Esophagus muscularis mucosa (tissue), 4 donors: ENCODE measurements at regions not wholly inside any gene's neighbourhood (a gene's known extent, or its start where the extent isn't known, plus 50 kb on each side); places are given as distances from the start of the nearest gene placed in this dataset.

Experiments
- DNase-seq: peaks from one replicate; pipeline ENCODE4 v3.0.0-alpha.2; 2017; ENCODE audit errors: extremely low spot score
- H3K27ac ChIP-seq, 4 donors: fragments of 200-600 bp; sonication (generic); replicated peaks in 1 of 4; 1 replicate in 3 of 4; 2 replicates in 1 of 4; pipeline ENCODE4 v1.5.1; 2016 to 2019; ENCODE audit warnings: mild to moderate bottlenecking in 1 of 4
- H3K27me3 ChIP-seq, 4 donors: fragments of 200-600 bp; sonication (generic); one replicate each; pipeline versions ENCODE4 v1.5.1 to v1.6.0; 2016 to 2019
- H3K36me3 ChIP-seq, 4 donors: fragments of 200-600 bp; sonication (generic); one replicate each; pipeline ENCODE4 v1.5.1; 2016 to 2019
- H3K4me1 ChIP-seq, 4 donors: fragments of 200-600 bp; sonication (generic); one replicate each; pipeline ENCODE4 v1.5.1; 2016 to 2019
- H3K4me3 ChIP-seq, 4 donors: fragments of 200-600 bp; sonication (generic); 1 replicate in 2 of 4; 2 replicates in 2 of 4; pipeline ENCODE4 v1.5.1; 2016 to 2019; ENCODE audit warnings: mild to moderate bottlenecking in 4 of 4, moderate library complexity in 1 of 4
- H3K9me3 ChIP-seq, 4 donors: fragments of 200-600 bp; sonication (generic); 1 replicate in 3 of 4; 2 replicates in 1 of 4; pipeline ENCODE4 v1.5.1; 2016 to 2019
- EP300 ChIP-seq: sonication (generic); formaldehyde crosslinking; IDR thresholded peaks from one replicate; pipeline ENCODE4 v1.6.1; 2017; ENCODE audit warnings: antibody characterized with exemption
- POLR2A ChIP-seq: fragments of 450-650 bp; IDR thresholded peaks from one replicate; pipeline ENCODE4 v1.6.1; 2017; ENCODE audit warnings: antibody characterized with exemption, moderate library complexity, mild to moderate bottlenecking, low read depth
- POLR2AphosphoS5 ChIP-seq, 2 donors: sonication (generic); formaldehyde crosslinking; IDR thresholded peaks; one replicate each; pipeline ENCODE4 v1.6.1; 2017; ENCODE audit warnings: antibody characterized with exemption in 2 of 2
- WGBS: methylation state at CpG from one replicate; pipeline ENCODE4 v1.1.5; 2018; 5-methylcytosine and 5-hydroxymethylcytosine counted together
- intact Hi-C: fragments of 100-400 bp; cut with DNase I; formaldehyde crosslinking; loops from one replicate; pipeline ENCODE4 v1.15.1; 2023
- TF ChIP-seq, protein P1 (sequence below), 3 experiments: fragments of 200-600 bp in 2 of 3; fragments of 450-650 bp in 1 of 3; sonication (generic) in 2 of 3; IDR thresholded peaks; one replicate each; pipeline ENCODE4 v1.5.1; 2017 to 2019; ENCODE audit warnings: antibody characterized with exemption in 3 of 3, mild to moderate bottlenecking in 2 of 3, moderate library complexity in 1 of 3

DNA sequence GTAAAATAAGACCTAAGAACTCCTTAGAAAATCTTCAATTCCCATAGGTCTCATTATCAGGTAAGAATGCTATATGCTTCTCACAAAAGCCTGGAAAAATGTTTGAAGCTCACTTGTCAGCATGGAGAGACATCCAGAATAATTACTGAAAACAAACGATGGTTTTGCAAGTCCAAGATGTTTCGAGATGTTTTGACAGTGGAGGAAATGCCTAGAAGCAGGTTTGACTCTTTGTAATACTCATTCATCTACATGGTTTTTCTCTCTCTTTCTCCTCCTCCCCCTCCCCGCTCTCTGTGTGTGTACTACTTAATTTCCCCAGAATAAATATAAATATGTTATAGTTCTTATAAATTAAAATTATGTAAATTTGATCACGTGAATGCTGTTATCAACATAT lies 131.9 kb upstream of the NR3C2 start:
- H3K27me3 ChIP-seq: no peaks in the 10 kb centered on the region
- H3K4me3 ChIP-seq: no peak overlapping the region
- H3K9me3 ChIP-seq: peaks cover 0 to 15% (median 2%) of the 10 kb centered on the region in 4 donors
- no peak for TF ChIP-seq POLR2AphosphoS5 (IDR thresholded peaks at IDR 0.05)
- no peak for TF ChIP-seq EP300
- TF ChIP-seq, protein P1, sequence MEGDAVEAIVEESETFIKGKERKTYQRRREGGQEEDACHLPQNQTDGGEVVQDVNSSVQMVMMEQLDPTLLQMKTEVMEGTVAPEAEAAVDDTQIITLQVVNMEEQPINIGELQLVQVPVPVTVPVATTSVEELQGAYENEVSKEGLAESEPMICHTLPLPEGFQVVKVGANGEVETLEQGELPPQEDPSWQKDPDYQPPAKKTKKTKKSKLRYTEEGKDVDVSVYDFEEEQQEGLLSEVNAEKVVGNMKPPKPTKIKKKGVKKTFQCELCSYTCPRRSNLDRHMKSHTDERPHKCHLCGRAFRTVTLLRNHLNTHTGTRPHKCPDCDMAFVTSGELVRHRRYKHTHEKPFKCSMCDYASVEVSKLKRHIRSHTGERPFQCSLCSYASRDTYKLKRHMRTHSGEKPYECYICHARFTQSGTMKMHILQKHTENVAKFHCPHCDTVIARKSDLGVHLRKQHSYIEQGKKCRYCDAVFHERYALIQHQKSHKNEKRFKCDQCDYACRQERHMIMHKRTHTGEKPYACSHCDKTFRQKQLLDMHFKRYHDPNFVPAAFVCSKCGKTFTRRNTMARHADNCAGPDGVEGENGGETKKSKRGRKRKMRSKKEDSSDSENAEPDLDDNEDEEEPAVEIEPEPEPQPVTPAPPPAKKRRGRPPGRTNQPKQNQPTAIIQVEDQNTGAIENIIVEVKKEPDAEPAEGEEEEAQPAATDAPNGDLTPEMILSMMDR (IDR thresholded peaks at IDR 0.05): no peak
- no peak for TF ChIP-seq POLR2A
- no peaks in the 10 kb centered on the region for H3K36me3 ChIP-seq
- H3K4me1 ChIP-seq: no peaks in the 10 kb centered on the region
- intact Hi-C loops: no loop called here
- WGBS: 73% methylated on average over 4 of the region's 4 CpGs
- DNase-seq: no peak
- H3K27ac ChIP-seq: no peak overlapping the region

DNA sequence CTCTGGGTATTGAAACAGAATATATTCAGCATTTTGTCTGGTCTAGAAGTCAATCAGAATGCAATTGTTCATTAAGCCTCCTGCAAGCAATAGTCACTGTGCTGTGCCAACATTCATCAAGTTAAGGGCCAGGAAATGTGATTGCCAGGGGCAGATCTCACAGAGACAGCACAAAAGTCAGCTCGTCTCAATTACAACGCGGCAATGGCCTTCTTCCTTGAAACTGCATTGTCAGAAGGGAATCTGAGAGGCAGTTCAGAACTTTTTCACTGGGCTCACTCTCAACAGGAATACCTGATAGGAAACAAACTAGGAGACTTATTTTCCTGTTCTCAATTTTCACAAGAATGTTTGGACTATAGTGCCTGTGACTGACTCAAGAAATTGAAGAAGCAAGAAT lies 131.1 kb upstream of the NR3C2 start:
- intact Hi-C loops: no loop called here
- Histone ChIP-seq H3K9me3 (peaks cover 0 to 16% (median 2%) of the 10 kb centered on the region in 4 donors), H3K4me1 (no peaks in the 10 kb centered on the region), H3K36me3 (no peaks in the 10 kb centered on the region), H3K4me3 (no peak overlapping the region), H3K27me3 (no peaks in the 10 kb centered on the region), H3K27ac (no peak overlapping the region)
- DNase-seq: no peak
- TF ChIP-seq POLR2A (no peak), POLR2AphosphoS5 (IDR thresholded peaks at IDR 0.05) (no peak), EP300 (no peak)
- TF ChIP-seq, protein P1 (IDR thresholded peaks at IDR 0.05): no peak
- WGBS: 50% methylated on average over 3 of the region's 3 CpGs

DNA sequence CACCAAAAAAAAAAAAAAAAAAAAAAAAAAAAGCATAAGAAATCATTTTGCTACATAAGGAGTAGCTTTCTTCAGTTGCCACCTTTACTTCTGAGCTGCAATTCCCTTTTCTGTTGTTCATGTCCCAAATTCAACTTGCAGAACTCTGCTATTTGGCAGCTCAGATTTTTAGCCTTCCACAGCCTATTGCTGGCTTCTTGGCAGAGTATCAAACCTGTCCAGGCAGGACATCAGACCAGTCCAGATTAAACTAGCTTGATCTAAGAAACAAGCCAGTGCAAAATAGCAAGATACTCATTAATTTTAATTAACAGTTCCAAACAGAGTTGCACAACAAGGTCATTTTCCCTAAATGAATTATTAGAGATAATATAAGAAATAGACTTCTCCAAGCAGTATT lies 123.6 kb upstream of the NR3C2 start:
- Histone ChIP-seq H3K4me3 (no peak overlapping the region), H3K36me3 (no peaks in the 10 kb centered on the region), H3K4me1 (no peaks in the 10 kb centered on the region), H3K27me3 (no peaks in the 10 kb centered on the region), H3K27ac (no peak overlapping the region), H3K9me3 (peaks cover 0 to 16% (median 2%) of the 10 kb centered on the region in 4 donors)
- intact Hi-C loops: no loop called here
- no peak for DNase-seq
- TF ChIP-seq, protein P1 (IDR thresholded peaks at IDR 0.05): no peak
- TF ChIP-seq EP300 (no peak), POLR2AphosphoS5 (IDR thresholded peaks at IDR 0.05) (no peak), POLR2A (no peak)

DNA sequence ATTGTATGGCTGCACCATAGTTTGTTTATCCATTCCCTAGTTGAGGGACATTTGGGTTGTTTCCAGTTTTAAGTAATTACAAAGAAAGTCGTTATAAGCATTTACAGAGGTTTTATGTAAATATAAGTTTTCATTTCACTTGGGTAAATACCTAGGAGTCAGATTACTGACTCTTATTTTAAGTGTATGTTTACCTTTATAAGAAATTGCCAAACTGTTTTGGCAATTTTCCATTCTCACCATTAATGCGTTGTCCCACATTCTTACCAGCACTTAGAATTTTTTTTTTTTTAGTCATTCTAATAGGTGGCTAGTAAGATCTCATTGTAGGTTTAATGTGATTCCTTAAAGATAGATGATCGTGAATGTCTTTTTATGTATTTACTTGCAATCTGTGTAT lies 121.5 kb upstream of the NR3C2 start:
- Histone ChIP-seq H3K4me3 (no peak overlapping the region), H3K4me1 (no peaks in the 10 kb centered on the region), H3K9me3 (no peaks in the 10 kb centered on the region), H3K27me3 (no peaks in the 10 kb centered on the region), H3K27ac (no peak overlapping the region), H3K36me3 (no peaks in the 10 kb centered on the region)
- intact Hi-C loops: no loop called here
- DNase-seq: no peak
- 77% methylated on average over 3 of the region's 3 CpGs for WGBS
- TF ChIP-seq EP300: no peak
- no peak for TF ChIP-seq POLR2AphosphoS5 (IDR thresholded peaks at IDR 0.05)
- no peak for TF ChIP-seq POLR2A
- TF ChIP-seq, protein P1 (IDR thresholded peaks at IDR 0.05): no peak

DNA sequence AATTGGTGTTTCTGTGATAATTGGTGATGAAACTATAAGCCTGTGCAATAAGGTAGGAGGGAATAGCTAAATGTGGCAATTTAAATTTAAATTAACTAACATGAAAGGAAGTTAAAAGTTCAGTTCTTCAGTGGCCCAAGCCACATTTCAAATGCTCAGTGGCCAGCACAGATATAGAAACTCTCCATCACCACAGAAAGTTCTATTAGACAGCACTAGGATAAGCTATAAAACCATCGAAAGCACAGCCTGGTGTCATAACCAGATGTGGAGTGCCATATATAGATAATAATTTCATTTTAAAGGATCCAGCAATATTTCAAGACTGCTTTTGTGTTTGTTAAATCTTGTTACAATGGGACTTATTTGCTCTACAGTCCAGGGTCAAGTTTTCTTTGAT lies 119.3 kb upstream of the NR3C2 start:
- no peak overlapping the region for H3K4me3 ChIP-seq
- 86% methylated on average over 1 of the region's 1 CpG for WGBS
- no peaks in the 10 kb centered on the region for H3K9me3 ChIP-seq
- no peak overlapping the region for H3K27ac ChIP-seq
- H3K4me1 ChIP-seq: no peaks in the 10 kb centered on the region
- no peaks in the 10 kb centered on the region for H3K36me3 ChIP-seq
- DNase-seq: no peak
- intact Hi-C loops: no loop called here
- H3K27me3 ChIP-seq: no peaks in the 10 kb centered on the region
- no peak for TF ChIP-seq POLR2AphosphoS5 (IDR thresholded peaks at IDR 0.05)
- TF ChIP-seq, protein P1 (IDR thresholded peaks at IDR 0.05): no peak
- TF ChIP-seq POLR2A: no peak
- TF ChIP-seq EP300: no peak
